Mucosa of gallbladder (tissue), 1 donor: ENCODE measurements at regions not wholly inside any gene's neighbourhood (a gene's known extent, or its start where the extent isn't known, plus 50 kb on each side); places are given as distances from the start of the nearest gene placed in this dataset.
"Not testable (repeated sequence)": the region's sequence is repeated elsewhere in the genome, so short reads cannot be mapped to it uniquely, and the experiment has no call there.

ENCODE experiments used
- DNase-seq: peaks from one replicate; pipeline ENCODE4 v3.0.0-alpha.2; 2020; ENCODE audit warnings: low spot score
- donor health status: DM: no; HTN: no; CAD: no.

DNA sequence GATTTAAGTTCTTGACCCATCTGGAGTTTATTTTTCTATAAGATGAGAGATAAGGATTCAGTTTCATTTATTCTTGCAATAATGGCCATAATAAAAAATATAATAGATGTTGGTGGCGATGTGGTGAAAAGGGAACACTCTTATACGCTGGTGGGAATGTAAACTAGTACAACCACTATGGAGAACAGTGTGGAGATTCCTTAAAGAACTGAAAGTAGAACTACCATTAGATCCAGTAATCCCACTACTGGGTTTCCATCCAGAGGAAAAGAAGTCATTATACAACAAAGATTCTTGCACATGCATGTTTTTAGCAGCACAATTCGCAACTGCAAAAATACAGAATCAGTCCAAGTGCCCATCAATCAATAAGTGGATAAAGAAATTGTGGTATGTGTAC, 1040.5 kb upstream of the GYPC start:
- no peak for DNase-seq

DNA sequence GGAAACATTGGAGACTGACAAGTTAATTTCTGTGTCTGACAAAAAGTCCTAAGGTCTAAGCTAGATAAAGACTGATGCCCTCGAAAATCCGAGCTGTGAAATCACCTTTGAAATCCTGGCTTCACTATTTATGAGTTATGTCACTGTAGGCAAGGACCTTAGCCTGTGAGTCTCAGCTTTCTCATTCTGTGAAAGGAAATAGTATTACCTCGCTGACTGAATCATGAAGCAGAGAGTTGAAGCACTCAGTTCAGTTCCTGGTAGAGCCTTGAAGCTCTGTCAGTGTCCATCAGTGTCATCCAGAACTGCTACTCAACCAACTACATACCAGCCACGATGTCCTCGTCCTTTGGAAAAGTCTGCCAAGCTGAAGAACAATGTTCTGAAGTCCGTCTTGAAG, 1025.6 kb upstream of the GYPC start:
- DNase-seq = no peak

DNA sequence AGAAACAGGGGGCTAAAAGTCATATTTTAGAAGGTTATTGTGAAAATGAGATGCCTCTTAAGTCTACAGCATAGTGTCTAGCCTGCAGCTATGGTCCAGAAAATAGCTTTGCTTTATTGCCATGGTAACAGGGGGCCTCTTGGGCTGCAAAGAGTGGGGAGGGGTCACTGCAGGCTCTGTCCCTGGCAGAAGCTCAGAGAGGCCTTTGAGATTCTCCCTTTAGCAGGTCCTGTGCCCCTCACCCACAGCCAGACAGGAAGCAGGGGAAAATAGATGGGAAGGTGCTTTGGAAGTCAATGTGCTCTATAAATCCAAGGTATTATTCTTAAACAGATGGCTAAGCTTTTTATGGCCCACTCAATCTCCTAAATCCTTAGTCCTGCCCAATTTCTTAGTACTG, 1021.3 kb upstream of the GYPC start:
- no peak for DNase-seq

DNA sequence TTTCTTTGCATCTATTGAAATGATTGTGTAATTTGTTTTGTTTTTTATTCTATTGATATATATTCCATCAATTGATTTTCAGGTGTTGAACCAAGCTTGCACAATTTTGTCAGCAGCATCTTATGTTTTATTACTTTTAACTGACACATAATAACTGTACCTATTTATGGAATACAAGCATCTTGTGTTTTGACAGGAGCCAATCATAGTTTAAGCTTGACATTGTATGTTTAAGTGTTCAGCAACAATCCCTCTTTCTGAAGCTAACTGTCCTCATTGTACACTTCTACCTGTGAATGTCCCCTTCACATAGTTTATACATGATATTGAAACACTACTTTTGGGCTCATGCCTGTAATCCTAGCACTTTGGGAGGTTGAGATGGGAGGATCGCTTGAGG, 1017.6 kb upstream of the GYPC start:
- no peak for DNase-seq

DNA sequence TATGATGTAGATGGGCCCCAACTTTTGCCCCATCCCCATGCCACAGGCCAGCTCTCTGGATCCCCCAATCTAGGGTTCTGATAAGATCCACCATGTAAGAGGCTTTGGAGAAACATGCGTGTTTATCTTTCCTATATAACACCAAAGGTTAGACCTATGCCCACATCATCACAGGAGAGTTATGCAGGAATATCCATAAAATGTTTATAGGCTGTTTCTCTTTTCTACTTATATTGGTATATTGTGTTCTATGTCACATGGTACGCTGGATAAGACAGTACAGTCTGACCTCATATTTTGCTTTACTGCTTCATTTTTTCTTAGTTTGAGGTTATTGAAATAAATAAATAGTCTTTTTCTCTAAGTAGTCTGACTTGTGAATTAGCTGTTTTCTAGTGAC, 1013.9 kb upstream of the GYPC start:
- DNase-seq = no peak

DNA sequence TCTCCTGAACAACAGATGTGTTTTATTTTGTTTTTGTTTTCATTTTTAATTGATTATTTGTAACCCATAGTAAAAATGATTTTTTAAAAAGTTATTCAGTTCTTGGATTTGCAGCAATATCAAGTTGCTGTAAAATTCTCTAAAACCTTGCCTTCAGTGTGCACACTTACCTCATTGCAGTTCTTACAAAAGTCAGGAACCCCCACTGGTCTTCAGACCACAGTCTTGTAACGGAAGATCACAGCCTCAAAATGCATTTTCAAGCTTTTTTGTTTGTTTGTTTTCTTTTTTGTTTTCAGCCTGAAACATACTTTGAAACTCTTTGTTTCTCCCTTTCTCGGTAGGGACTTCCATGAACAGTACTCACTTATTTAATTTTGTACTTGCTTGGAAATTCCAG, 1012.8 kb upstream of the GYPC start:
- no peak for DNase-seq

DNA sequence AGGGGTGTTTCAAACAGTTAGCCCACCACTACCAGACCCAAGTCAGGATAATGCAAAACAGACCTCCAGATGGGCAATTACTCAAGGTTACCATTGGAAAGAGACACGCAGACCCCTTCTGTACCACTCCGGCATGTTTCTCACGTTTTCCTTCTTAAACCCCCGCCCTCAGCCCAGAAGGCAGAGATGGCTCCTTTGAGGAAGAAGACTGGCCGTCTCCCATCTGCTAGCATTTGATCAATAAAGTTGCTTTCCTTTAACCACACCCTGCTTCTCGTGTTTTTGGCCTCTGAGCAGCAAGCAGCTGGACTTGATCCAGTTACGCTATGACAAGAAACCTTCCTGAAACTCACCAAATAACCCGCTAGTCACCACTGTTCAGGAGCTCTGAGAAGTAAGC, 1012.4 kb upstream of the GYPC start:
- peak; percentile 19 for DNase-seq

DNA sequence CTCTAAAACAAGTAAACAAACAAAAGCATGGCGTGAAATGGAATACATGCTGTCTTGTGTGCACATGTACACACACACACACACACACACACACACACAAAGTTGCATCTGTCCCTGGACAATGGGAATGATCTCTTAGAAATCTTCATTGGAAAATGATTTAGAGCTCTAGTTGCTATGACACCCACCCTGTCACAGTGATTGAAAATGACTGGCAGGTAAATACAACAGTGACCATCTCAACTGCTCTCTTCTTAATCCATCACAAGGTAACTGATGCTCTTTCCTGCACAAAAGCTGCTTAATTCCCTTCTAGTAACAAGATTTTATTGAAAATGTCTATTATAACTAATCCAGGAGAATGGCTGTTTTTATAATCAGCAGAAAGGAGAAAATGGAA, 1011.7 kb upstream of the GYPC start:
- DNase-seq = no peak

DNA sequence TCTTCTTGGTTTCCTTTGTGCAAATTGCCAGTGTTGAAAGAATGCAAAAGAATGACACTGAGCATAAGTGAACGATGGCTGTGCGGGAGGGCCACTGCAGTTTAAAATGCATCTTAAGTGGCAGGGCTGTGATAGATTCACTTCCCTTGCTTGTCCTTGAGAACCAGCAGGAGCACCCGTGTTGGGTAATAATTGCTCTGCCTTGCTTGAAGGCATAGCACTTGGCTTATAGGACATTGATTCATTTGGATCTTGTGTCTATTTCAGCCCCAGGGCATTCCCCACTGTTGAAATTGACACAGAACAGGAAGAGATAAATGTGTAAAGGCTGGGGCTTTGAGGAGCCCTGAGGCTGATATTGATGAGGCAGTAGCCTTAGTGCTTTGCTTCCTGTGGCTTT, 1003.7 kb upstream of the GYPC start:
- no peak for DNase-seq

DNA sequence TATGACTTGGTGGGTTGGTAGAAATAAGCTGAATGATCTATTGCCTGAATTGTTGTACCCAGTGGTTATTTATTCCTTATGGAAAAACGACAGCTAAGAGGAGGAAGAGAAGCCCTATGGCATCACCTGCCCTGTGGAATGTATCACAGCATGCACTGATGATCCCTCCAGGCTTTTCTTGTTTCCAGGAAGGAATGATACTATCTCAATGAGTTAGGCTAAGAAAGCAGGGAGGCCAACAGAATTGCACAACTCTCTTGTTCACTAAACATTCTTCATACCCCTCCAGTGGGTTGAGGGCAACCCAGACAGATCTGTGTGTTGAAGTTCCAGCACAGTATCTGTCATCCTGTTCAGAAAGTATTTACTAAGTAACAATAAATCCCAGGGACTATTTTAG, 1001.7 kb upstream of the GYPC start:
- DNase-seq = no peak

DNA sequence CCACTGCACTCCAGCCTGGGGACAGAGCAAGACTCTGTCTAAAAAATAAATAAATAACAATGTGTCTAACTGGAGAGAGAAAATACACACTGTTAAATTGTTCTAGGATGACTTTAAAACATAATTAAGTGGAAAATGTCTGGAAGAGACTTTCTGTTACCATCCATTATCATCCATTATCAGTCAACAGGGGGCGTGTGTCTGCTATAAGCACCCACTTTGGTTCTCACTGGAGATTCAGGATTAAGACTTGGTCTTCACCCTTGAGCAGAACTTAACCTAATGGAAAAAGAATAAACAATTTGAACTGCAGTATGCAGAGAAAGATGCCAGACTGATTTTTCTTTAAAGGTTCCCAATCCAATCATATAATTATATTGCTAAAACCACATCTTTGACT, 999.8 kb upstream of the GYPC start:
- DNase-seq = no peak

DNA sequence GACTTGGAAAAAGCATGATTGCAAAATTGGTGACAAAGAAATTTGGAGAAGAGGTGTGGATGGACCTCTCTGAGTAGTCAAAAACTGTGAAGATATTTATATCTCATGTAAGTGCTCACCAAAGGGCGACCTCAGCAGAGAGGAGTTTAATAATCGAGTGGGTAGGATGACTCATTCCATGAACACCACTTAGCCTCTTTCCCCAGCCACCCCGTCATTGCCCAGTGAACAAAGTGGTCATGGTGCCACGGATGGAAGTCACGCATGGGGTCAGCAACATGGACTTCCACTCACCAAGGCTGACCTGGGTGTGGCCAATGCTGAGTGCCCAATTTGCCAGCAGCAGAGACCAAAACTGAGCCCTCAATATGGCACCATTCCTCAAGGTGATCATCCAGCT, 997.4 kb upstream of the GYPC start:
- DNase-seq = no peak

DNA sequence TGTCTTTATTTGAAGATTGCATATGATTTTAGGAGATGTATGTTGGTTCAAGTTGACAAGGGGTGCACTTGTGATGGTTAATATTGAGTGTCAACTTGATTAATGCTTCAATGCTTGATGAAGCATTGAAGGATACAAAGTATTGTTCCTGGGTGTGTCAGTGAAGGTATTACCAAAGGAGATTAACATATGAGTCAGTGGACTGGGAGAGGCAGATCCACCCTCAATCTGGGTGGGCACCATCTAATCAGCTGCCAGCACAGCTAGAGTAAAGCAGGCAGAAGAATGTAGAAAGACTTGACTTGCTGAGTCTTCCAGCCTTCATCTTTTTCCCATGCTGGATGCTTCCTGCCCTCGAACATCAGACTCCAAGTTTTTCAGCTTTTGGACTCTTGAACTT, 995.6 kb upstream of the GYPC start:
- DNase-seq = not testable (repeated sequence)

DNA sequence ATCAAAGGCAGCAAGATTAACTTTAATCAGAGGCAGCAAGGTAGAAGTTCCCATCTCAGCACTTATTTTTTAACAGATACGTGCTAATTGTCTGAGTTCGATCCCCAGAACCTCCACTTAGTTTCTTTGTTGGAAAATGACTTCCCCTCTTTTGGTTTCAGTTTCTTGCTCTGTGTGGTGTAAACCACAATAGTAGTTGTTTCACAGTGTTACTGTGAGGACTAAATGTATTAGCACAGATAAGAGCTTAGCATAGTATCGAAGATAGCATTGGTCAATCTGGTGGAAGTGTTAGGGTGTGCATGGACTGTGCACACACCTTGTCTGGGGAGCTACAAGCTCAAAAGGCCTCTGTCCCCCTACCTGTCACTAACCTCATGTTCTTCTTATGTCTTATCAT, 988.3 kb upstream of the GYPC start:
- no peak for DNase-seq

DNA sequence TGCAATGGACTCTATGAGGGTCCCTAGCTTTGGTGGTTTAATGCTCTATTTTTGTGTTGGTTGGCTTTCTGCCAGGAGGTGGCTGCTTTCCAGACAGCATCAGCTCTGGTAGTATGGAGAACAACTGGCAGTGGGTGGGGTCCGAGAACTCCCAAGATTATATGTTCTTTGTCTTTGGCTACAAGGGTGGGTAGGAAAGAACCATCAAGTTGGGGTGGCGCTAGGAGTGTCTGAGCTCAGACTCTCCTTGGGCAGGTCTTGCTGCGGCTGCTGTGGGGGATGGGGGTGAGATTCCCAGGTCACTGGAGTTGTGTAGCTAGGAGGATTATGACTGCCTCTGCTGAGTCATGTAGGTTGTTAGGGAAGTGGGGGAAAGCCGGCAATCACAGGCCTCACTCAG, 976.1 kb upstream of the GYPC start:
- DNase-seq = no peak

DNA sequence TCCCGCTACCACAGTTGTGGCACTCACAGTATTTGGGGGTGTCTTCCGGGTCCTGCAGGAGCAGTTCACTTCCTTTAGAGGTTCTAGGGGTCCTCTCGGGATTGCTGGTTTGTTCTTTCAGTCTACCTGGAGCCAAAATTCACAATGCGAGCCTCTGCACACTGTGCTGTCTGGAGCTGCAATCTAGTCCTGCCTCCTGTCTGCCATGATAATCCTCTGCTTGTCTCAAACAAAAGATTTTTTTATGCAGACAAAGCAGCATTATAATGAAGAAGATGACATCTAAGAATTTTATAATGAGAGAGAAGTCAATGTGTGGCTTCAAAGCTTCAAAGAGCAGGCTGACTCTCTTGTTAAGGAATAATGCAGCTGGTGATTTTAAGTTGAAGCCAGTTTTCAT, 975.1 kb upstream of the GYPC start:
- no peak for DNase-seq

DNA sequence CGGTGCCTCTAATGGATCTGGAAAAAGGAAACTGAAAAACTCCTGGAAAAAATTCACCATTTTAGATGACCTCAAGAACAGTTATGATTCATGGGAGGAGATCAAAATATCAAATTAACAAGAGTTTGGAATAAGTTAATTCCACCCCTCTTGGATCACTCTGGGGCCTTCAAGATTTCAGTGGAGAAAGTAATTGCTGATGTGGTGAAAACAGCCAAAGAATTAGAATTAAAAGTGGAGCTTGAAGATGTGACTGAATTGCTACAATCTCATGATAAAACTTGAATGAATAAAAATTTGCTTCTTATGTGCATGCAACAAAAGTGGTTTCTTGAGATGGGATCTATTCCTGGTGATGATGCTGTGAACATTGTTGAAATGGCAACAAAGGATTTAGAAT, 974.4 kb upstream of the GYPC start:
- no peak for DNase-seq

DNA sequence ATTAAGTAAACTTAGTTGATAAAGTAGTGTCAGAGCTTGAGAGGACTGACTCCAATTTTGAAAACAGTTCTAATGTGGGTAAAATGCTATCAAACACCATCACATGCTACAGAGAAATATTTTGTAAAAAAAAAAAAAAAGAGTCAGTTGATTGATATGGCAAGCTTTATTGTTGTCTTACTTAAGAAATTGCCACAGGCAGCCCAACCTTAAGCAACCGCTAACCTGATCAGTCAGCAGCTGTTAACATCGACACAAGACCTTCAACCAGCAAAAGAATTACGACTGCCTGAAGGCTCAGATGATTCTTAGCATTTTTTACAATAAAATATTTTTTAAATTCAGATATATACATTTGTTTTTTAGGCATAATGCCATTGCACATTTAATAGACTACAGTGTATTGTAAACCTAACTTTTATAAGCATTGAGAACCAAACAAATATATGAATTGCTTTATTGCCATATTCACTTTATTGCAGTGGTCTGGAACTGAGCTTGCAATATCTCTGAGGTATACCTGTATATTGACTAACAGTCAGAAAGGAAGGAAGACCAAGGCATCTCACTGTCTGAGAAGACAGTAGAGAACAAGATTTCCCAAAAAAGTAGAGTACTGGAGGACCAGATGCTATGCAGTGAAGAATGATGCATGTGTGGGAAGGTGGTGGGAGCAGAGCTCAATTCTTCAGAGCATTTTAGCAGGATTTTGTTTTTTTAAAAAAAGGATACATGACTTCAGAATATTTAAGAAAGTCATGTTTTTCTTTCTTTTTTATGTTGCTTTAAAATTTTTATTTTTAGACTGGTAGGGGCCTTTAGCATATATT, 973.8 kb upstream of the GYPC start:
- DNase-seq = no peak

DNA sequence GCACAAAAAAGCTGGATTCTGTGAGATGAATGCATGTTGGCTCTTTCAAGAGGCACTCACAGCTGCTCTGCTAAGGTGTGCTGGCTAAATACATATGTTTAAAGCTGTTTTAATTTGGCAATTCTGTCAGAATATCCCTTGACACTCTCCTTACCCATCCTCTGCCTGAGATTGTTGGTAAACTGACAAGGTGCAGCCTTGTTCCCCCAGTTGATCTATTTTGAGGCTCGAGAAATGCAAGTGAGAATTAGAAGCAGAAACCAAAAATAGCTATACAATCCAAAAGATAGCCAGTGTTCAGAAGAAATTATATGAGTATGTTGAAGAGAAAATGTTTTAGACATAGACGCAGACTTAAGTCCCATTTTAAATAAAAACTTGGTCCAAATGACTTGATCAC, 971.7 kb upstream of the GYPC start:
- no peak for DNase-seq

DNA sequence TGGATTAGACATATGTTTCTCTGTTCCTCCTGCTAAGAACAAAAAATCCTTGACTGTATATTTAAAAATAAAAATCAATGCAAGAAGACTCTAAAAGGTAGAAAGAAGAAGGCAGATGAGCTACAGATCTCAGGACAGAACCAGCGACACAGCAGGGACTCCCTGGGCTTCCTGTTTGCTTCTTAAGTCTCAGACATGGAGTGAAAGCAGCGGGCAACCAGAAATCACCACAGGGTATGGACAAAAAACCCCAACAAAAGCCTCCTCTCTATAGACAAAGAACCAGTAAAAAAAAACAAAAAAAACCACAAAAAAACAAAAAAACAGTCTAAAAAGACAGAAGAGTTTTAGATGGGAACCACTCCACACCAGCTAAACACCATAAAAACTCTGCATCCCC, 971.0 kb upstream of the GYPC start:
- no peak for DNase-seq

DNA sequence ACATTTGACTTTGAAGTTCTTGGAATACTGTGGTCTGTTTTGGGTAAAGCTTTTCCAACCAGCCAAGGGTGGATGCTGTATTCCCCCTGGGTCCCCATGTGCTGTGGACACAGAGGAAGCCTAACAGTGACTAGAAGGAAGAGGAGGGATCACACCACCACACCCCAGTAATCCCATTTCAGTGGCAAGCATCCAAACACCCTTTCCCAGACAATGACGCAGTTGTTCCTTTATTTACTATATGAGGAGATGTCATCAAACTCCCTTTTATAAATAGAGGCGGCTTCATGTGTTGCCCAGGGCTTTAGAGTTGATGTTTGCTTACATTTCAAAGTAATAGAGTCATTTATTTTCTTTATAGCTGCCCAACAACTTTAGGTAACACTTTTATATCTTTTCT, 959.4 kb upstream of the GYPC start:
- peak; percentile 18 for DNase-seq

DNA sequence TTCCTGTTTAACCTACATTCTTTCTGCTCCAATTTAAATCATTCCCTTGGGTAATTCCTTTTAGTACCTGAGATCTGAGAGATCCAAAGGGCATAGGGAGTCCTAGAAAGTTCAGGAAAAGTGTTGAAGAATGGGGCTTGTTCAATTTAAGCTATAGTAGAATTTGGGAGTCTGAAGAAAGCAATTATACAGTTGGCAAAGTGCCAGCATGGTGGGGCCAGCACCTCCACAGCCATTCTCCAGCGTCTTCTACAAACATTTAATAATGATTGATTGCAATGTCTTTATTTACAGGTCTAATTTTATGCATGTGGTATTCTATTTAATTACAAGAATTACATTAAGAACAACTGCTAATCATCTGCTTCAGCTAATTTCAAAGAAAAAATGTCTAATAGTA, 957.7 kb upstream of the GYPC start:
- no peak for DNase-seq

DNA sequence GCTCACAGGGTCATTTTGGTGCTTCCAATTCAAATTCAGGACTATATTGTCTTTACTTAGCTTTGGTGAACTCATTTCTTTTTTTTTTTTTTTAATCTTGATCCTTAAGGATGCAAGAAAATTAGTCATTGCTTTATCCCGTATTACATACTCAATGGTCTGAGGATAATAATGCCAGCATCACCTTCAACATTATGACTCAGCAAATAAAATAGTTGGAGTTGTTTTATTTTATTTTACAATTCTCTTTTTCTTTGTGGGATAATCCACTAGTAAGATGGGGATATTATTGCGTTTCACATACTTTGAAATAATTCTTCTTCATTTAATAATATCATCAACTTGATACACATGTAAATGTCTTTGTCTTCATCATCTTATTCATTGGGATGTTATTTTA, 954.9 kb upstream of the GYPC start:
- no peak for DNase-seq

DNA sequence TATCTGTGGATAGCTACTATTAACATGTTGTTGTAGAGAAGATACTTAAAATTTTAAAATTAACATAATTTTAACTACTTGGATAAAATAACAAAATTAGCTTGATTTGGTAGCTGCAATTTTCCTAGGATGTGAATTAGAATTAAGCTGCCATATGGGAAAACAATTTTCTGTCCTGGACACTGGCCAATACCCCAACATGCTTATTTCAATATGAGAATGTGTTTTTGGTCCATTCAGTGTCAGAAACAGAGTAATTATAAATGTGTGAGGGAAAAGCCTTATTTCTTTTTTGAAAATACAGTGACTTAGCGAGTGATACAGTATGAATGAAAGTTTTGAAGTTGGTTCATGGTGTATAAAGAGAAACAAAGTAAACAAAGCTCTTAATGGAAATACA, 948.3 kb upstream of the GYPC start:
- no peak for DNase-seq
